GM18517 (cell line): ENCODE measurements at regions not wholly inside any gene's neighbourhood (a gene's known extent, or its start where the extent isn't known, plus 50 kb on each side); places are given as distances from the start of the nearest gene placed in this dataset.
"Not testable (repeated sequence)": the region's sequence is repeated elsewhere in the genome, so short reads cannot be mapped to it uniquely, and the experiment has no call there.

Experiments used
- ATAC-seq: cut with Tn5 transposase; IDR thresholded peaks from one replicate; pipeline ENCODE4 v1.9.1; 2021; ENCODE audit warnings: mild to moderate bottlenecking, moderate library complexity; ENCODE audit not compliant: unreplicated experiment

- ATAC-seq = no peak
These were observed 774.1 kb upstream of the AUTS2 start for GRCh38 chr7:68823996-68824780.

DNA sequence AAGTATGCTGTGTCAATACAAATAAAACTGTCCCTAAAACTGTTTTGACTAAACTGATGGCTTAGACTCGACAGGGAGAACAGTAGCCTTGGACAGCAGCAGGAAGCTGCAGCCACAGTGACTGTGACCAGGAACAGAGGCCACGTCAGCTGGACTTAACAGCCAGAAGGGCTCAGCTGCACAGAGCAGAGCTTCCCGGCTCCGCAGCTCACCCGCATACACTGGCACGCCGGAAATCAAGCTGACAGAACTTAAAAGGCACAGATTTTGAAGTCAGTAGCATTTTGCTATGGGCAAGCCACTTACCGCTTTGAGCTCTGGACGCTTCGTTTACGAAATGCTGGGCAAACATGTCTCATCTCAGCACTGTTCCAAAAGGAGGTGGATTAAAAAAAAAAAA, 769.7 kb upstream of the AUTS2 start:
- ATAC-seq = no peak

DNA sequence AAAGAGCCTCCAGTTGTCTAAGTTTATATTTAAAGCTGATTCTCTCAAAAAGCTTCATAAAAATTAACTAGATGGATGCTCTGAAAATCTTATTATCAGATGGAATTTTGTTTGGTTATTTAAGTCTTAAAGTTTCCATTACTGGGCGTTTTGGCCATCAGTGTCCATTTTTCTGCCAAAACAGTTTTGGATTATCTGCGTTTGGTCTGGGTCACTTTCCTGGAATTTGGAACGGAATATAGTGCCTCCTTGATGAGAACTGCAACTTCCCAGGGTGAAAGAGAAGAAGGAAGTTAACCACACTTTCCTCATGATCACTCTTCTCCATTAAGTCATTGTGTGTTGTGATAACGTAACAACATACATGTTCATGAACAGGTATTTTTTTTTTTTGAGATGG, 764.9 kb upstream of the AUTS2 start:
- ATAC-seq = no peak

- no peak for ATAC-seq
These were observed 759.3 kb upstream of the AUTS2 start for GRCh38 chr7:68839014-68839413.

DNA sequence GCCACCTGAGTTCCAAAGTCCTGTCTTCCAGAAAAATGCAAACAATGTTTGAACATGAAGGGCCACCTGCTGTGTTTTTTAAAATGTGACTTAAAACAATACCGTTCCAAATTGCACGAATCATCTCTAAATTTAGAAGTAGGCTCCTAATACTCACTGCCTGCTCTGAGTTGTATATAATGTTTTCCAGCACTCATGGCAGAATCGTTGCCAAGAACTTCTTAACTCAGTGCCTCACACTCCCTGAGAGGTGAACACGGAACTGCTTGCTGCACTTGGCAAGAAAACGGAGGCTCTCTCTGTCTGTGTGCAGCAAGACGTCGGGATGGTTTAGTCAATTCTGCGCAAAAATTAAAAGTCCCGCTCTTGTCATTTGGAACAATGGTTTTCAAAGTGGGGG, 757.3 kb upstream of the AUTS2 start:
- ATAC-seq = no peak

- not testable (repeated sequence) for ATAC-seq
These were observed 754.3 kb upstream of the AUTS2 start for GRCh38 chr7:68843985-68844384.

DNA sequence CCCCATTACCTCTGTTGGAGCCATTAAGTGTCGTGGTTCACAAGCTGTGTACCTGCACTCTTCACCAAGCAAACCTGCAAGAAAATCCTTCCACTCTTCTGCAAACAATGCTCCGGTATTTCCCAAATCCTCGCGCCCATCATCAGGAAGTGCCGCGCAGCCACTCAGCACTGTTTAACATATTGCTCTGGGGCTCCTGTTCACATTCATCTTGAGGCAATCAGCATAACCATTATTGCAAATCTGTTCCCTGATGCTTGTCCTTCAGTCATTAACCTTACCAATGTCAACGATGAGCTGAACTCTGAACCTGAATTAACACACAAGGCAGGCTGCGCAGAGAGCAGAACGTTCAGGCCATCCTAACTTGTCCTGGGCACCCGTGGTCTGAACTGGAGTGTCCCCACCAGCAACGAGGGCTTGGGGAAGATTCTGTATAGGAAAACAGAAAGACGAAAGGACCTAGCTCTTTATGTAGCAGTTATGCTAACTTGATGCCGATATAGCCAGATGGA, 751.4 kb upstream of the AUTS2 start:
- ATAC-seq = no peak

DNA sequence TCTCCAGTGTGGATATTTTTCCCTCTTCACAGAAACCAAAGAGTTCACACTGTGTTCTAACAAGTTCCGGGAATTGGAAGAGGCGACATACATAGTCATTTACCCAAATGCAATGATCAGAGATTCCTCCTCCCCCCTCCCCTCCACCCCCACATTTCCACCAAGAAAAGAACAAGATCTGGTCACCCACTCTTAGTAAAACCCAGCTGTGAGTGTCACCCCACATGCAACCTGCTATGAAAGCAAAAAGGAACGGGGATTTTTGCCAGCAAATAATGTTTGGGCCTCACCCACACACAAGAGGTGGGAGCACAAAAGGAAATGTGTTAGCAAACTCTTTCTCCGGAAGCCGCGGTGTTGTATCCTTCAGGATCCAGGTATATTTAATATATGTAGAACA, 745.0 kb upstream of the AUTS2 start:
- no peak for ATAC-seq

- no peak for ATAC-seq
These were observed 740.7 kb upstream of the AUTS2 start for GRCh38 chr7:68857571-68857970.

- ATAC-seq = no peak
These were observed 739.8 kb upstream of the AUTS2 start for GRCh38 chr7:68858497-68858896.

DNA sequence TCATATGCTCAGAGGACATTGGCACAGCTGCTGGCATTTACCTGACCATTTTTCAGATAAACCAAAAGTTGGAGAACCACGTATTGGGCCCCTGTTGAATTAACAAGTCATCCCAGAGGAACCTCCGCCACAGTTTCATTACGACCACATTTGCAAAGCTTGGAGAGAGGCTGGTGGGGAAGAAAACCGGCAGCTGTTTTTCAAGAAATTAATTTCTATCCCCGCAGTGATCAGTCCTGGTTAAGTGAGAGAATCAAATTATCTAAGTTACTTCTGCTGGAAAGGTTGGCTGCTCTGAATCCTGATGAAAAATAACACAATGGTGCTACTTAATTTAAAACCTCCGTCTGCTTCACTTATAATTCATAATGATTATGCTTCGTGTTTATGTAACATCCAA, 737.1 kb upstream of the AUTS2 start:
- no peak for ATAC-seq

DNA sequence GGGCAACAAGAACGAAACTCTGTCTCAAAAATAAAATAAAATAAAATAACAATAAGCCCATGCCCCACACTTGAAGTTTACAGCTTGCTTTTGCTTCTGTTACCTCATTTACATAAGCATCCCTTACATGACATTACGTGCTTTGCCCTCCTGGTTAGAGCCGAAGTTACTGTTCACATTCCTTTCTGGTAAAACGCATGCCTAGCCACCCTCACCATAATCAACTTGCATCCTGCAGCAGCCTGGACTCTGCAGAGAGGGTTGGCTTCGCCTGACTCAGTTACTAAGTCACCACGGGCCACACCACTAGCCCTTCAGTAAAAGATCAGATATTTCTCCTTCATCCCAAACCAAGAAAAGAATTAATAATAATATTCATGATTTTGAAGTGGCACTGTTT, 736.0 kb upstream of the AUTS2 start:
- no peak for ATAC-seq

- ATAC-seq = no peak
These were observed 735.5 kb upstream of the AUTS2 start for GRCh38 chr7:68862736-68863135.

GRCh38 chr7:68865351-68866199, 732.7 kb upstream of the AUTS2 start:
- ATAC-seq = no peak

GRCh38 chr7:68866200-68866570, 732.1 kb upstream of the AUTS2 start:
- ATAC-seq = no peak

GRCh38 chr7:68866721-68867120, 731.6 kb upstream of the AUTS2 start:
- not testable (repeated sequence) for ATAC-seq

GRCh38 chr7:68868978-68869377, 729.3 kb upstream of the AUTS2 start:
- ATAC-seq = no peak

DNA sequence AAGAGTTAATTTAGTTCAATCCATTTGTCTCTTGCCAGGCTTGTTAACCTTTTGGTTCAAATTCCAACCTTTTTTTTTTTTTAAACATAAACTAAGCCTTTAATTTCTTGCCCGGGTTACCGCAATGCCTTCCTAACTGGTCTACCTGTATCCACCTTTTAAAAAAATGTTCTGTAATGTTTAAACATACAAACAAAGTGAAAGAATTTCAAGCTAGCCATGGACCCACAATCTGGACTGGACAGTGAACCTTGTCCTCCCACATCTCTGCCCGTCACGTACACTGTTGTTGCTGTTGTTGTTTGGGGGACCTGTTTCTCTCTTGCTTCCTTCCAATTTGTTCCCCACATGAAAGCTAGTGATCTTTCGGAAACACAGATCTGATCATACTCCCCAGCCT, 724.7 kb upstream of the AUTS2 start:
- ATAC-seq = no peak

DNA sequence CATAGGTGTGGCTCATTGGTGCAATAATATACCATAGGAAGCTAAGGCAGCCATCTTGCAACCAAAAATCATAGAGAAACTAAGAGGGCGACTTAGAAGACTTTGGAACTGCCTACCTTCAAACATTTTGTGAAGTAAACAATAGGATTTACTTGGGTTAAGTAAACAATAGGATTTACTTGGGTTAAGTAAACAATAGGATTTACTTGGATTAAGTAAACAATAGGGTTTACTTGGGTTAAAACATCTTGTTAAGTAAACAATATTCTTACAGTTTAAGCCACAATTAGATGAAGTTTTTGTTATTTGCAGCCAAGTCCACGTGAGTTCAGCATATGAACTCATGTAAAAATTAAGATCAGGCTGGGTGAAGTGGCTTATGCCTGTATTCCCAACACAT, 722.4 kb upstream of the AUTS2 start:
- no peak for ATAC-seq

GRCh38 chr7:68887116-68887515, 711.2 kb upstream of the AUTS2 start:
- ATAC-seq = not testable (repeated sequence)

- ATAC-seq = no peak
These were observed 709.3 kb upstream of the AUTS2 start for GRCh38 chr7:68888971-68889385.

GRCh38 chr7:68892236-68892635, 706.0 kb upstream of the AUTS2 start:
- no peak for ATAC-seq
